Fibroblast of lung (primary cell): ENCODE measurements at regions not wholly inside any gene's neighbourhood (a gene's known extent, or its start where the extent isn't known, plus 50 kb on each side); places are given as distances from the start of the nearest gene placed in this dataset.
"Not testable (repeated sequence)": the region's sequence is repeated elsewhere in the genome, so short reads cannot be mapped to it uniquely, and the experiment has no call there.

Source experiments
- DNase-seq, 2 donors: peaks; one replicate each; pipeline versions ENCODE4 v3.0.0 to v3.0.0-alpha.2; 2010; ENCODE audit warnings: low read depth in 2 of 2
- H2AFZ ChIP-seq: 2 replicates; pipeline ENCODE4 v1.5.1; 2012; ENCODE audit warnings: low read length, control low read depth, inconsistent platforms
- H3K27ac ChIP-seq: 2 replicates; pipeline ENCODE4 v1.5.1; 2011; ENCODE audit warnings: low read length, control low read depth; ENCODE audit not compliant: insufficient read depth
- H3K27me3 ChIP-seq: 2 replicates; pipeline ENCODE4 v1.5.1; 2011; ENCODE audit warnings: mild to moderate bottlenecking, low read length; ENCODE audit not compliant: control insufficient read depth, insufficient read depth
- H3K36me3 ChIP-seq: 2 replicates; pipeline ENCODE4 v1.5.1; 2011; ENCODE audit warnings: low read length; ENCODE audit not compliant: control insufficient read depth, insufficient read depth
- H3K4me1 ChIP-seq: 2 replicates; pipeline ENCODE4 v1.5.1; 2011; ENCODE audit warnings: low read length; ENCODE audit not compliant: control insufficient read depth, insufficient read depth; ENCODE audit errors: extremely low read depth
- H3K4me2 ChIP-seq: 2 replicates; pipeline ENCODE4 v1.5.1; 2011; ENCODE audit warnings: low read length, control low read depth; ENCODE audit not compliant: insufficient read depth; ENCODE audit errors: extremely low read depth
- H3K4me3 ChIP-seq, 4 experiments: fragments of 200-600 bp in 1 of 4; sonication (generic) in 1 of 4; replicated peaks in 1 of 4; 2 replicates each; pipeline ENCODE4 v1.5.1; 2011 to 2016; ENCODE audit warnings: low read length in 4 of 4, low read depth in 3 of 4, mild to moderate bottlenecking in 3 of 4, control low read depth in 2 of 4, inconsistent platforms in 1 of 4, mixed read lengths in 1 of 4; ENCODE audit not compliant: insufficient read depth in 1 of 4; ENCODE audit errors: control extremely low read depth in 1 of 4
- H3K79me2 ChIP-seq: 2 replicates; pipeline ENCODE4 v1.5.1; 2012; ENCODE audit warnings: mild to moderate bottlenecking, low read length, inconsistent platforms; ENCODE audit not compliant: control insufficient read depth, insufficient read depth
- H3K9ac ChIP-seq: 2 replicates; pipeline ENCODE4 v1.5.1; 2011; ENCODE audit warnings: mild to moderate bottlenecking, low read length, control low read depth; ENCODE audit not compliant: insufficient read depth
- H3K9me3 ChIP-seq: 2 replicates; pipeline ENCODE4 v1.5.1; 2012; ENCODE audit warnings: low read depth, low read length; ENCODE audit not compliant: control insufficient read depth, insufficient read depth
- H4K20me1 ChIP-seq: 2 replicates; pipeline ENCODE4 v1.5.1; 2011; ENCODE audit warnings: low read length; ENCODE audit not compliant: control insufficient read depth, insufficient read depth; ENCODE audit errors: extremely low read depth
- CTCF ChIP-seq, 2 donors: IDR thresholded peaks in 1 of 2; conservative IDR thresholded peaks in 1 of 2; 1 replicate in 1 of 2; 2 replicates in 1 of 2; pipeline ENCODE4 v1.5.1; 2011 to 2012; ENCODE audit warnings: low read length in 2 of 2, control low read depth in 1 of 2, inconsistent platforms in 1 of 2, low read depth in 1 of 2, mild to moderate bottlenecking in 1 of 2
- EZH2 ChIP-seq: IDR thresholded peaks from 2 replicates; pipeline ENCODE4 v1.5.1; 2012; ENCODE audit warnings: low read length, control low read depth, mild to moderate bottlenecking; ENCODE audit errors: missing control alignments

- Histone ChIP-seq H3K4me2 (no peak overlapping the region), H3K36me3 (no peaks in the 10 kb centered on the region), H3K9me3 (no peaks in the 10 kb centered on the region), H3K27me3 (no peaks in the 10 kb centered on the region), H3K27ac (no peak overlapping the region), H4K20me1 (no peaks in the 10 kb centered on the region), H3K4me1 (no peaks in the 10 kb centered on the region), H3K79me2 (no peaks in the 10 kb centered on the region), H3K4me3 (no peak overlapping the region), H2AFZ (no peak overlapping the region), H3K9ac (no peak overlapping the region)
- no peak for TF ChIP-seq EZH2
- TF ChIP-seq CTCF (conservative IDR thresholded peaks at IDR 0.05 in 1 of 2, IDR thresholded peaks at IDR 0.05 in 1 of 2; ENCODE audit: low read depth in 1 of 2, low read length in 2 of 2): no peak
- no peak for DNase-seq
Measured at GRCh38 chr1:169051171-169051570, 55.3 kb upstream of the ATP1B1 start.

- H2AFZ ChIP-seq, H3K36me3 ChIP-seq, H3K4me3 ChIP-seq, H4K20me1 ChIP-seq, H3K4me2 ChIP-seq, H3K9me3 ChIP-seq, DNase-seq, H3K9ac ChIP-seq, H3K27ac ChIP-seq, H3K27me3 ChIP-seq, H3K79me2 ChIP-seq, H3K4me1 ChIP-seq: not testable (repeated sequence)
Measured at GRCh38 chr1:169052171-169052570, 54.3 kb upstream of the ATP1B1 start.

- Histone ChIP-seq H3K36me3 (no peaks in the 10 kb centered on the region), H3K27me3 (no peaks in the 10 kb centered on the region), H3K9ac (no peak overlapping the region), H3K4me1 (no peaks in the 10 kb centered on the region), H3K4me3 (no peak overlapping the region), H4K20me1 (no peaks in the 10 kb centered on the region), H3K4me2 (no peak overlapping the region), H3K79me2 (no peaks in the 10 kb centered on the region), H3K9me3 (no peaks in the 10 kb centered on the region), H2AFZ (no peak overlapping the region), H3K27ac (no peak overlapping the region)
- TF ChIP-seq CTCF (conservative IDR thresholded peaks at IDR 0.05 in 1 of 2, IDR thresholded peaks at IDR 0.05 in 1 of 2; ENCODE audit: low read depth in 1 of 2, low read length in 2 of 2): no peak
- TF ChIP-seq EZH2: no peak
- no peak for DNase-seq
Measured at GRCh38 chr1:169052727-169053126, 53.8 kb upstream of the ATP1B1 start.

GRCh38 chr1:169053196-169053595, 53.3 kb upstream of the ATP1B1 start:
- Histone ChIP-seq H3K9ac (no peak overlapping the region), H3K4me1 (no peaks in the 10 kb centered on the region), H3K36me3 (no peaks in the 10 kb centered on the region), H3K27me3 (no peaks in the 10 kb centered on the region), H2AFZ (no peak overlapping the region), H3K79me2 (no peaks in the 10 kb centered on the region), H3K27ac (no peak overlapping the region), H3K4me2 (no peak overlapping the region), H3K4me3 (no peak overlapping the region), H4K20me1 (no peaks in the 10 kb centered on the region), H3K9me3 (no peaks in the 10 kb centered on the region)
- no peak for DNase-seq
- TF ChIP-seq EZH2: no peak
- TF ChIP-seq CTCF (conservative IDR thresholded peaks at IDR 0.05 in 1 of 2, IDR thresholded peaks at IDR 0.05 in 1 of 2; ENCODE audit: low read depth in 1 of 2, low read length in 2 of 2): no peak
